Liver (tissue), 8 donors: ENCODE measurements at regions not wholly inside any gene's neighbourhood (a gene's known extent, or its start where the extent isn't known, plus 50 kb on each side); places are given as distances from the start of the nearest gene placed in this dataset.

Source experiments
- DNase-seq: peaks from one replicate; pipeline ENCODE4 v3.0.0-alpha.2; 2017; ENCODE audit warnings: low spot score
- H3K27ac ChIP-seq, 2 donors: one replicate each; pipeline ENCODE4 v1.7.0; 2013; ENCODE audit warnings: inconsistent platforms in 2 of 2, low read length in 2 of 2, control low read depth in 1 of 2, low read depth in 1 of 2, mild to moderate bottlenecking in 1 of 2
- H3K27me3 ChIP-seq, 4 donors: one replicate each; pipeline versions ENCODE4 v1.6.1 to v1.7.0; 2013; ENCODE audit warnings: low read length in 3 of 4, inconsistent platforms in 1 of 4, mild to moderate bottlenecking in 1 of 4, moderate library complexity in 1 of 4; ENCODE audit not compliant: control insufficient read depth in 4 of 4, insufficient read depth in 4 of 4
- H3K36me3 ChIP-seq, 4 donors: one replicate each; pipeline versions ENCODE4 v1.6.1 to v1.7.0; 2013; ENCODE audit warnings: low read length in 3 of 4, mild to moderate bottlenecking in 3 of 4, low read depth in 1 of 4, moderate library complexity in 1 of 4; ENCODE audit not compliant: control insufficient read depth in 4 of 4, insufficient read depth in 3 of 4
- H3K4me1 ChIP-seq, 4 donors: one replicate each; pipeline versions ENCODE4 v1.6.1 to v1.7.0; 2013; ENCODE audit warnings: low read length in 3 of 4, mild to moderate bottlenecking in 3 of 4, moderate library complexity in 1 of 4; ENCODE audit not compliant: control insufficient read depth in 4 of 4, insufficient read depth in 4 of 4
- H3K4me3 ChIP-seq, 3 donors: one replicate each; pipeline versions ENCODE4 v1.6.1 to v1.7.0; 2013; ENCODE audit warnings: low read length in 3 of 3, control low read depth in 1 of 3, low read depth in 1 of 3, mild to moderate bottlenecking in 1 of 3
- H3K9ac ChIP-seq, 2 donors: one replicate each; pipeline ENCODE4 v1.7.0; 2013; ENCODE audit warnings: low read length in 2 of 2, mild to moderate bottlenecking in 2 of 2, moderate library complexity in 2 of 2, control low read depth in 1 of 2, low read depth in 1 of 2
- H3K9me3 ChIP-seq, 4 donors: one replicate each; pipeline versions ENCODE4 v1.6.1 to v1.7.0; 2013; ENCODE audit warnings: low read length in 3 of 4; ENCODE audit not compliant: control insufficient read depth in 4 of 4
- ATF3 ChIP-seq: IDR thresholded peaks from 2 replicates; pipeline ENCODE4 v1.6.1; 2016; ENCODE audit warnings: antibody characterized with exemption
- CTCF ChIP-seq: fragments of 150-350 bp; IDR thresholded peaks from 2 replicates; pipeline ENCODE4 v1.5.1; 2017; ENCODE audit warnings: improper control_type of control experiment, low read depth, low read length; ENCODE audit not compliant: missing input control
- EGR1 ChIP-seq, 2 donors: IDR thresholded peaks; 2 replicates each; pipeline ENCODE4 v1.6.1; 2016 to 2018; ENCODE audit warnings: antibody characterized with exemption in 2 of 2, low read depth in 2 of 2
- FOXA1 ChIP-seq: IDR thresholded peaks from 2 replicates; pipeline ENCODE4 v1.6.1; 2016; ENCODE audit warnings: antibody characterized with exemption
- FOXA2 ChIP-seq: IDR thresholded peaks from 2 replicates; pipeline ENCODE4 v1.6.1; 2016; ENCODE audit warnings: antibody characterized with exemption
- GABPA ChIP-seq, 2 donors: IDR thresholded peaks in 1 of 2; conservative IDR thresholded peaks in 1 of 2; 2 replicates each; pipeline ENCODE4 v1.6.1; 2016; ENCODE audit warnings: antibody characterized with exemption in 2 of 2, mild to moderate bottlenecking in 1 of 2, moderate library complexity in 1 of 2
- HNF4A ChIP-seq, 2 donors: conservative IDR thresholded peaks; 2 replicates each; pipeline ENCODE4 v1.6.1; 2016; ENCODE audit warnings: antibody characterized with exemption in 2 of 2, mild to moderate bottlenecking in 2 of 2
- HNF4G ChIP-seq: IDR thresholded peaks from 2 replicates; pipeline ENCODE4 v1.6.1; 2016; ENCODE audit warnings: antibody characterized with exemption
- JUND ChIP-seq, 2 donors: IDR thresholded peaks; 2 replicates each; pipeline ENCODE4 v1.6.1; 2016; ENCODE audit warnings: antibody characterized with exemption in 2 of 2
- MAX ChIP-seq: IDR thresholded peaks from 2 replicates; pipeline ENCODE4 v1.6.1; 2016; ENCODE audit warnings: antibody characterized with exemption
- NR2F2 ChIP-seq: IDR thresholded peaks from 2 replicates; pipeline ENCODE4 v1.6.1; 2016; ENCODE audit warnings: antibody characterized with exemption
- RAD21 ChIP-seq, 2 donors: IDR thresholded peaks; 2 replicates each; pipeline ENCODE4 v1.6.1; 2016; ENCODE audit warnings: antibody characterized with exemption in 2 of 2, mild to moderate bottlenecking in 2 of 2
- REST ChIP-seq: IDR thresholded peaks from 2 replicates; pipeline ENCODE4 v1.6.1; 2016; ENCODE audit warnings: antibody characterized with exemption, mild to moderate bottlenecking
- RXRA ChIP-seq, 2 donors: IDR thresholded peaks; 2 replicates each; pipeline ENCODE4 v1.6.1; 2017 to 2018; ENCODE audit warnings: antibody characterized with exemption in 2 of 2, mild to moderate bottlenecking in 1 of 2
- SP1 ChIP-seq: IDR thresholded peaks from 2 replicates; pipeline ENCODE4 v1.6.1; 2018; ENCODE audit warnings: antibody characterized with exemption, mild to moderate bottlenecking
- TAF1 ChIP-seq: conservative IDR thresholded peaks from 2 replicates; pipeline ENCODE4 v1.6.1; 2016; ENCODE audit warnings: antibody characterized with exemption, mild to moderate bottlenecking
- YY1 ChIP-seq: IDR thresholded peaks from 2 replicates; pipeline ENCODE4 v1.6.1; 2016; ENCODE audit warnings: antibody characterized with exemption, mild to moderate bottlenecking
- ZBTB33 ChIP-seq: IDR thresholded peaks from 2 replicates; pipeline ENCODE4 v1.6.1; 2016; ENCODE audit warnings: antibody characterized with exemption
- WGBS: extraction: QIAGEN DNeasy Blood & Tissue Kit; methylation state at CpG from one replicate; pipeline ENCODE4 v1.1.7; 2013; 5-methylcytosine and 5-hydroxymethylcytosine counted together
- donor health status: healthy.
- donor health status: healthy.
- donor health status: healthy.
- donor health status: healthy.
- donor health status: healthy.

GRCh38 chr2:21912405-21912804 lies 788.6 kb downstream of the TDRD15 start:
- no peak overlapping the region for H3K4me3 ChIP-seq
- H3K27ac ChIP-seq, result no peak overlapping the region
- no peaks in the 10 kb centered on the region for H3K36me3 ChIP-seq
- no peaks in the 10 kb centered on the region for H3K27me3 ChIP-seq
- H3K4me1 ChIP-seq, result no peaks in the 10 kb centered on the region
- TF ChIP-seq ATF3 (no peak), TAF1 (no peak), ZBTB33 (no peak), NR2F2 (no peak), HNF4G (no peak), YY1 (no peak), FOXA2 (no peak), HNF4A (conservative IDR thresholded peaks at IDR 0.05) (no peak), CTCF (no peak), GABPA (IDR thresholded peaks at IDR 0.05 in 1 of 2, conservative IDR thresholded peaks at IDR 0.05 in 1 of 2) (no peak), RAD21 (IDR thresholded peaks at IDR 0.05) (no peak), JUND (IDR thresholded peaks at IDR 0.05) (no peak), MAX (no peak), FOXA1 (no peak), REST (no peak), EGR1 (IDR thresholded peaks at IDR 0.05; ENCODE audit: low read depth in 2 of 2) (no peak), RXRA (IDR thresholded peaks at IDR 0.05) (no peak), SP1 (no peak)
- H3K9me3 ChIP-seq, result no peaks in the 10 kb centered on the region
- DNase-seq, result no peak
- 76% methylated on average over 3 of the region's 3 CpGs for WGBS
- H3K9ac ChIP-seq, result no peak overlapping the region
